22Rv1 (cell line): ENCODE measurements at regions not wholly inside any gene's neighbourhood (a gene's known extent, or its start where the extent isn't known, plus 50 kb on each side); places are given as distances from the start of the nearest gene placed in this dataset.

Source experiments
- H3K27ac ChIP-seq: fragments of 450-650 bp; 2 replicates; pipeline ENCODE4 v1.5.1; 2017
- ZFX ChIP-seq: fragments of 450-650 bp; IDR thresholded peaks from 2 replicates; pipeline ENCODE4 v1.6.1; 2017; ENCODE audit warnings: antibody characterized with exemption, borderline replicate concordance
- TF ChIP-seq, protein P1 (sequence below): fragments of 450-650 bp; IDR thresholded peaks from 2 replicates; pipeline ENCODE4 v1.5.1; 2017; ENCODE audit warnings: mild to moderate bottlenecking

DNA sequence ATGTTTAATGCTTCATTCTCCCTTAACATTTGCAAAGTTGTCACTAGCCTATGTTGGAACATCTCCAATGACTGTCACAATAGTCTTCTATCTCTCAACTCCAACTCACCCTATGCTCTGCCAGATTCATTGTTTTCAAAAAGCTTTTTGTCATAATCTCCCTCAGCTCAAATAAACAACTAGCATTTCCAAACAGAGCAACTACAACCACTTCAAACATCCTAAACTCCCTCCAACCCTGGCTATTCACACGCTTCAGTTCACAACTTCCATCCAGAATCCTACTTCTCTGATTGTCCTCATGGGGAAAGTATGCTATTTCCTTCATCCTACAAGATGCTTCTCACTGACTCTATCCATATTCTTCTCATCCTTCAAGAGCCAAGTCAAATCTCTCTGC is 139.2 kb upstream of the VRK2 start:
- TF ChIP-seq ZFX, result no peak
- TF ChIP-seq, protein P1, sequence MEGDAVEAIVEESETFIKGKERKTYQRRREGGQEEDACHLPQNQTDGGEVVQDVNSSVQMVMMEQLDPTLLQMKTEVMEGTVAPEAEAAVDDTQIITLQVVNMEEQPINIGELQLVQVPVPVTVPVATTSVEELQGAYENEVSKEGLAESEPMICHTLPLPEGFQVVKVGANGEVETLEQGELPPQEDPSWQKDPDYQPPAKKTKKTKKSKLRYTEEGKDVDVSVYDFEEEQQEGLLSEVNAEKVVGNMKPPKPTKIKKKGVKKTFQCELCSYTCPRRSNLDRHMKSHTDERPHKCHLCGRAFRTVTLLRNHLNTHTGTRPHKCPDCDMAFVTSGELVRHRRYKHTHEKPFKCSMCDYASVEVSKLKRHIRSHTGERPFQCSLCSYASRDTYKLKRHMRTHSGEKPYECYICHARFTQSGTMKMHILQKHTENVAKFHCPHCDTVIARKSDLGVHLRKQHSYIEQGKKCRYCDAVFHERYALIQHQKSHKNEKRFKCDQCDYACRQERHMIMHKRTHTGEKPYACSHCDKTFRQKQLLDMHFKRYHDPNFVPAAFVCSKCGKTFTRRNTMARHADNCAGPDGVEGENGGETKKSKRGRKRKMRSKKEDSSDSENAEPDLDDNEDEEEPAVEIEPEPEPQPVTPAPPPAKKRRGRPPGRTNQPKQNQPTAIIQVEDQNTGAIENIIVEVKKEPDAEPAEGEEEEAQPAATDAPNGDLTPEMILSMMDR, result no peak
- no peak overlapping the region for H3K27ac ChIP-seq

DNA sequence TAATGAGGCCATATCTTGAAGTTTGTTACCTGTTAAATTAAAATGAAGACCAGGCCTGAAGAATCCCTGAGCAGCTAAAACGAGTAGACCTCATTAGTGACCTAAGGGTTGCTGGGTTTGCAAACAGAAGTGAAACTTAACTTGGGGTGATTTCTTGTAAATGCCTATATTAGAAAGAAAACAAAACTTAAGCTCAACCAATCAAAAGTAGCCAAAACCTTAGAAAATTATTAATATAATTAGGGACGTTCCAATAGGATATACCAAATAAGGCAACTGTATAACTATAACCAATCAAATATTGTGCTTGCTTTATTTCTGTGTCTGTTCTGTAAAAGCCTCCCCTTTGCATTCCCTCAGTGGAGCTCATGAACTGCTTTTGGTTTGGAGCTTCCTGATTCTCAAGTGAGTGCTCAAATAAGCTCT is 137.9 kb upstream of the VRK2 start:
- TF ChIP-seq, protein P1, result no peak
- TF ChIP-seq ZFX, result no peak
- H3K27ac ChIP-seq, result no peak overlapping the region

DNA sequence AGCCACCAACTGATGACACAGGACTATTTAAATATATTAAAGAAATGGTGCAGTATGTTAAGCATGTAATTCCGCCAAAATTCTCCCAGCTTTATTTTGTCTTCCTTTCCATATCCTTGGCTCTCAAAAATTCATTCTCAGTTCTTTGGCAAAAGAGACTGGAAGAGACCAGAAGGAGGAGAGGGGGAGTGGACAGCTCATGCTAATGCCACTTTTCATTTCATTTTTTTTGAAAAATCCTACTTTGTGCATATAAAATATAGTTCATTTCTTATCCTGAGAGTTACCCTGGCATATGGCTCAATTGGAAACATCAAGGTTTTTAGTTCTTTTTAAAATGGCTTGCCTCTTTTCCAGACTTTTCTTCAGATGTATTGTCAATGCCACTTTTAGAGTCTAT is 128.5 kb upstream of the VRK2 start:
- TF ChIP-seq, protein P1, result no peak
- no peak for TF ChIP-seq ZFX
- H3K27ac ChIP-seq, result no peak overlapping the region

DNA sequence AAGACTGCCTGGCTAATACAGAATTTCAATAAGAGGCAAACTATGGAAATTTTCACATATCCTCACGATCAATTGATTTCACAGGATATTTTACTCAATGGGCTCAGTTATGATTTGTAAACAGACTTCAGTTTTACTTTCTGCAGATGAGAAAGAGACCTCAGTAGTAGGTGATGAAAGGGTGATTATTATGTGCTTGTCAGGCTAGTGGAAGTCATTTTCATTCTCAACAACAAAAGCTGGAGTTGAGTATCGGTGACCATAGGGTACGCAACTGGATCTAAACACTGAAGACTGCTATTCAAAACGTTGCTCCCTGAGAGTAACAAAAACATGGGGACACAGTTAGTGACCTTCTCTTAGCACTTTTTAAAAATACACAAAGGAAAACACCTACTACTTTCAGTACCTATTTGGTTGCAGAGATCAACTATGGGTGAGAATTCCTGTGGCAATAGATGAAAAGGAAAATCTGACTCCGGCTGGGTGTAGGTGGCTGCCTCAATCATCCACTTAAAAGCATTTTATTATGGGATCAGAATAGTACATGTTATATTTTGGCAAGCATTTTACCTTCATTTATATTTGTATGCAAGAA is 126.2 kb upstream of the VRK2 start:
- TF ChIP-seq, protein P1, result no peak
- no peak for TF ChIP-seq ZFX
- H3K27ac ChIP-seq, result no peak overlapping the region

DNA sequence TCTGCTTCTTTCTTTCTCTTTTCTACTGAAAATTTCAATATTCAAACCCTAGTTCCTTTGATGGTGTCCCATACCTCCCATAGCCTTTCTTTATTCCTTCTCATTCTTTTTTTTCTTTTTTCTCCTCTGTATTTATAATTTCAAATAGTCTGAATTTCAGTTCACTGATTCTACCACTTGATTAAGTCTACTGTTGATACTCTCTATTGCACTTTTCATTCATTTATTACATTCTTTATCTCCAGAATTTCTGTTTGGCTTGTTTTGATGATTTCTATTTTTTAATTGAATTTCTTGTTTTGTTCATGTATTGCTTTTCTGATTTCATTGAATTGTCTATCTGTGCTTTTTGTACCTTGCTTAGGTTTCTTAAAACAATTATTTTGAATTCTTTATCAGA is 111.9 kb upstream of the VRK2 start:
- TF ChIP-seq, protein P1, result no peak
- TF ChIP-seq ZFX, result no peak
- no peak overlapping the region for H3K27ac ChIP-seq

DNA sequence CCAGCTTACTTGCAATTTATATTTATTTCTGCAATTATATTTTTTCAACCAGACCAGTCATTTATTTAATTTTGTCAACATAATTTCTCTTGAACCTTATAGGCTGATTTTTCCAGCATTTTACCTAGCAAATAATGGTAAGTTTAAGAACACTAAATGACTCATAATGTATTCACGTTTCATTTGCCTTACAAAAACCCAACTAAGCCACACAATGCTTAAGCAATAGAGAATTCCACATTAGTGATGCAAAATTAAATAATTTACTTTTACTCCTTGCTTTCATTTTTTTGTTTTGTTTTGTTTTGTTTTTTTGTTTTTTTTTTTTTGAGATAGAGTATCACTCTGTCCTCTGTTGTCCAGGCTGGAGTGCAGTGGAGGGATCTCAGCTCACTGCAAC is 110.4 kb upstream of the VRK2 start:
- H3K27ac ChIP-seq, result no peak overlapping the region
- no peak for TF ChIP-seq ZFX
- TF ChIP-seq, protein P1, result no peak

DNA sequence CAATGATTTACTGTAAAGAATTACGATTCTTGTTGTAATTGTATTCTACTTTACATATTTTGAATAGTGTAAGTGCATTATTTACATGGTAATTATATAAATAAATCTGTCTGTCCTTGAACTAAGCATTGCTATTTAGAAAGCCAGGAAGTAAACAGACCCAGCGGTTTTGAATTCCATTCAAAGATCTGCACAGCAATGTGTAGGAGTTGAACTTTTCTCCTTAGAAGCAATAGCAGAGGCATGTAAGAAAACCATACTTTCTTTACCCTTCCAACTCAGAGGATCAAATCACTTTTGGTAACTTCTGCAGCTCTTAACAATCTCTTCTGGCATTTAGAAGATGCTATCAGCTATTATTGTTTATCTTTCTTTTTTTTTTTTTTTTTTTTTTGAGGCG is 109.2 kb upstream of the VRK2 start:
- H3K27ac ChIP-seq, result no peak overlapping the region
- TF ChIP-seq, protein P1, result no peak
